Breast epithelium (tissue), 4 donors: ENCODE measurements at regions not wholly inside any gene's neighbourhood (a gene's known extent, or its start where the extent isn't known, plus 50 kb on each side); places are given as distances from the start of the nearest gene placed in this dataset.

Experiments
- DNase-seq, 2 donors: peaks; one replicate each; pipeline ENCODE4 v3.0.0-alpha.2; 2019; ENCODE audit warnings: low spot score in 2 of 2
- H3K27ac ChIP-seq, 2 donors: fragments of 200-600 bp; sonication (generic) in 1 of 2; one replicate each; pipeline ENCODE4 v1.5.1; 2016 to 2019; ENCODE audit warnings: mild to moderate bottlenecking in 1 of 2
- H3K27me3 ChIP-seq, 2 donors: fragments of 200-600 bp; sonication (generic) in 1 of 2; one replicate each; pipeline versions ENCODE4 v1.5.1 to v1.6.0; 2017 to 2019; ENCODE audit warnings: control low read depth in 1 of 2, mild to moderate bottlenecking in 1 of 2
- H3K36me3 ChIP-seq: fragments of 200-600 bp; one replicate; pipeline ENCODE4 v1.5.1; 2019
- H3K4me1 ChIP-seq, 2 donors: fragments of 200-600 bp; sonication (generic); one replicate each; pipeline ENCODE4 v1.5.1; 2016 to 2019; ENCODE audit warnings: control low read depth in 1 of 2
- H3K4me3 ChIP-seq, 3 donors: fragments of 200-600 bp; sonication (generic); 1 replicate in 2 of 3; 2 replicates in 1 of 3; pipeline ENCODE4 v1.5.1; 2016 to 2019; ENCODE audit warnings: mild to moderate bottlenecking in 3 of 3, moderate library complexity in 2 of 3
- H3K9me3 ChIP-seq, 2 donors: fragments of 200-600 bp; sonication (generic) in 1 of 2; one replicate each; pipeline ENCODE4 v1.5.1; 2016 to 2019; ENCODE audit warnings: control low read depth in 1 of 2
- POLR2A ChIP-seq: fragments of 450-650 bp; IDR thresholded peaks from one replicate; pipeline ENCODE4 v1.6.1; 2016; ENCODE audit warnings: antibody characterized with exemption, mild to moderate bottlenecking, moderate library complexity
- POLR2AphosphoS5 ChIP-seq, 3 donors: sonication (generic); formaldehyde crosslinking; IDR thresholded peaks; one replicate each; pipeline ENCODE4 v1.6.1; 2017; ENCODE audit warnings: antibody characterized with exemption in 3 of 3
- intact Hi-C: fragments of 100-400 bp; cut with DNase I; formaldehyde crosslinking; loops from one replicate; pipeline ENCODE4 v1.15.1; 2023; ENCODE audit warnings: low total_unique reads
- TF ChIP-seq, protein P1 (sequence below), 3 donors: fragments of 450-650 bp; IDR thresholded peaks; one replicate each; pipeline ENCODE4 v1.5.1; 2016 to 2017; ENCODE audit warnings: antibody characterized with exemption in 3 of 3, mild to moderate bottlenecking in 3 of 3, moderate library complexity in 3 of 3

GRCh38 chr7:69198250-69198649, 400.0 kb upstream of the AUTS2 start:
- DNase-seq: no peak
- Histone ChIP-seq H3K27ac (no peak overlapping the region), H3K4me1 (no peaks in the 10 kb centered on the region), H3K4me3 (no peak overlapping the region), H3K36me3 (no peaks in the 10 kb centered on the region), H3K27me3 (no peaks in the 10 kb centered on the region), H3K9me3 (no peaks in the 10 kb centered on the region)
- TF ChIP-seq POLR2AphosphoS5 (IDR thresholded peaks at IDR 0.05) (no peak), POLR2A (no peak)
- TF ChIP-seq, protein P1, sequence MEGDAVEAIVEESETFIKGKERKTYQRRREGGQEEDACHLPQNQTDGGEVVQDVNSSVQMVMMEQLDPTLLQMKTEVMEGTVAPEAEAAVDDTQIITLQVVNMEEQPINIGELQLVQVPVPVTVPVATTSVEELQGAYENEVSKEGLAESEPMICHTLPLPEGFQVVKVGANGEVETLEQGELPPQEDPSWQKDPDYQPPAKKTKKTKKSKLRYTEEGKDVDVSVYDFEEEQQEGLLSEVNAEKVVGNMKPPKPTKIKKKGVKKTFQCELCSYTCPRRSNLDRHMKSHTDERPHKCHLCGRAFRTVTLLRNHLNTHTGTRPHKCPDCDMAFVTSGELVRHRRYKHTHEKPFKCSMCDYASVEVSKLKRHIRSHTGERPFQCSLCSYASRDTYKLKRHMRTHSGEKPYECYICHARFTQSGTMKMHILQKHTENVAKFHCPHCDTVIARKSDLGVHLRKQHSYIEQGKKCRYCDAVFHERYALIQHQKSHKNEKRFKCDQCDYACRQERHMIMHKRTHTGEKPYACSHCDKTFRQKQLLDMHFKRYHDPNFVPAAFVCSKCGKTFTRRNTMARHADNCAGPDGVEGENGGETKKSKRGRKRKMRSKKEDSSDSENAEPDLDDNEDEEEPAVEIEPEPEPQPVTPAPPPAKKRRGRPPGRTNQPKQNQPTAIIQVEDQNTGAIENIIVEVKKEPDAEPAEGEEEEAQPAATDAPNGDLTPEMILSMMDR (IDR thresholded peaks at IDR 0.05): no peak
- intact Hi-C loops: no loop called here

DNA sequence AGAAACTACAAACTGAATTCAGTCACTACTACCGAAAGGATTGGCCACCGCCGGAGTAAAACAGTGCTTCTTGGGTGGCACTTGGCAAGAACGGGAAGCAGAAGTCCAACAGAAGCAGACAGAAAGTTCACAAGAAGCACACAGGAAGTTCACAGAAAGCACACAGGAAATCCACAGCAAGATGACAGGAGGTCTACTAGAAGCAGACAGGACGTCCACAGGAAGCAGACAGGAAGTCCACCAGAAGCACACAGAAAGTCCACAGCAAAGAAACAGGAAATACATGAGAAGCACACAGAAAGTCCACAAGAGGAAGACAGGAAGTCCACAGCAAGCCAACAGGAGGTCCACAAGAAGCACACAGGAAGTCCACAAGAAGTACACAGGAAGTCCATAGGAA, 399.2 kb upstream of the AUTS2 start:
- no peak overlapping the region for H3K4me3 ChIP-seq
- no peak for TF ChIP-seq POLR2A
- TF ChIP-seq, protein P1 (IDR thresholded peaks at IDR 0.05): no peak
- no peak for TF ChIP-seq POLR2AphosphoS5 (IDR thresholded peaks at IDR 0.05)
- no peak overlapping the region for H3K27ac ChIP-seq
- intact Hi-C loops: no loop called here
- H3K36me3 ChIP-seq: no peaks in the 10 kb centered on the region
- DNase-seq: no peak
- H3K4me1 ChIP-seq: no peaks in the 10 kb centered on the region
- H3K27me3 ChIP-seq: no peaks in the 10 kb centered on the region
- no peaks in the 10 kb centered on the region for H3K9me3 ChIP-seq

DNA sequence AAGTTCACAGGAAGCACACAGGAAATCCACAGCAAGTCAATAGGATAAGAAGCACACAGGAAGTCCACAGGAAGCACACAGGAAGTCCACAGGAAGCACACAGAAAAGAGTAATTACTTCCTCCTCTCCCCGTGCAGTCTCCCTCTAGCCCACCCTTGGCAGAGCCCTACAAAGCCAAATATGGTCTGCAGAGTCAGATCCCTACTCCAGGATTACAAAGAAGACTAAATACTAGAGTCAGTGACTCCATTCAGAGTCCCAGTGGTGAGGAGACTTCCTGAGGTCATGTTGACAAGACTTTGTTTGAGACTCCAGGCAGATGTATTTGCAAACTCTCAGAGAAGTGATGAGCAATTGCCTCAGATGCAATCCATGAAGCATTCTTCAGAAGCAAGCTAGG, 398.6 kb upstream of the AUTS2 start:
- TF ChIP-seq POLR2AphosphoS5 (IDR thresholded peaks at IDR 0.05) (no peak), POLR2A (no peak)
- TF ChIP-seq, protein P1 (IDR thresholded peaks at IDR 0.05): no peak
- intact Hi-C loops: no loop called here
- H3K27ac ChIP-seq: no peak overlapping the region
- H3K27me3 ChIP-seq: no peaks in the 10 kb centered on the region
- H3K4me1 ChIP-seq: no peaks in the 10 kb centered on the region
- no peak overlapping the region for H3K4me3 ChIP-seq
- no peaks in the 10 kb centered on the region for H3K9me3 ChIP-seq
- no peaks in the 10 kb centered on the region for H3K36me3 ChIP-seq
- no peak for DNase-seq

- intact Hi-C loops: no loop called here
- no peak overlapping the region for H3K27ac ChIP-seq
- H3K4me3 ChIP-seq: no peak overlapping the region
- no peaks in the 10 kb centered on the region for H3K27me3 ChIP-seq
- no peaks in the 10 kb centered on the region for H3K9me3 ChIP-seq
- no peaks in the 10 kb centered on the region for H3K36me3 ChIP-seq
- TF ChIP-seq, protein P1 (IDR thresholded peaks at IDR 0.05): no peak
- TF ChIP-seq POLR2AphosphoS5 (IDR thresholded peaks at IDR 0.05) (no peak), POLR2A (no peak)
- DNase-seq: no peak
- H3K4me1 ChIP-seq: no peaks in the 10 kb centered on the region
These were observed 394.4 kb upstream of the AUTS2 start for GRCh38 chr7:69203871-69204270.

- Histone ChIP-seq H3K4me3 (no peak overlapping the region), H3K27ac (no peak overlapping the region), H3K36me3 (no peaks in the 10 kb centered on the region), H3K27me3 (no peaks in the 10 kb centered on the region), H3K4me1 (no peaks in the 10 kb centered on the region), H3K9me3 (no peaks in the 10 kb centered on the region)
- DNase-seq: no peak
- TF ChIP-seq, protein P1 (IDR thresholded peaks at IDR 0.05): no peak
- TF ChIP-seq POLR2A (no peak), POLR2AphosphoS5 (IDR thresholded peaks at IDR 0.05) (no peak)
- intact Hi-C loops: no loop called here
These were observed 393.3 kb upstream of the AUTS2 start for GRCh38 chr7:69204943-69205342.
